ENCODE measurements at regions not wholly inside any gene's neighbourhood (a gene's known extent, or its start where the extent isn't known, plus 50 kb on each side); places are given as distances from the start of the nearest gene placed in this dataset.

DNA sequence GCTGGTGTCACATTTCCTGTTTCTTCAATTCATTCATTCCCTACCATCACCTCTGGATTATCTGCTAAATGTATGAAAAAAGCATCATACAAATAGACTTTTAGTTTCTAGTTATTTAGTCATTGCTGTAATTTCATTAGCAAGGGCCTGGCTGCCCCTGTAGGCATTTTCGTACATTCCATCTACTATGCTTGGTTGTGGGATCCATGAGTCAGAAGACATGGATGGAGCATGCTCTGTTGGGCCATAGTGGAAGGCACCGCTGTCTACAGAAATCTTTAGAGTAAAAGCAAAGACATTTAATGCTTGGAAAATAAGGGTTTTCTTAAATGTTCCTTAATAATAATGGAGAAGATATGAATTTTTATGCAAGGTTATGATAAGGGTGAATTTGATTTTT, 324.8 kb upstream of the MEIS1 start:
- TF ChIP-seq POLR2A (IDR thresholded peaks at IDR 0.05), result no peak
- TF ChIP-seq, protein P1, sequence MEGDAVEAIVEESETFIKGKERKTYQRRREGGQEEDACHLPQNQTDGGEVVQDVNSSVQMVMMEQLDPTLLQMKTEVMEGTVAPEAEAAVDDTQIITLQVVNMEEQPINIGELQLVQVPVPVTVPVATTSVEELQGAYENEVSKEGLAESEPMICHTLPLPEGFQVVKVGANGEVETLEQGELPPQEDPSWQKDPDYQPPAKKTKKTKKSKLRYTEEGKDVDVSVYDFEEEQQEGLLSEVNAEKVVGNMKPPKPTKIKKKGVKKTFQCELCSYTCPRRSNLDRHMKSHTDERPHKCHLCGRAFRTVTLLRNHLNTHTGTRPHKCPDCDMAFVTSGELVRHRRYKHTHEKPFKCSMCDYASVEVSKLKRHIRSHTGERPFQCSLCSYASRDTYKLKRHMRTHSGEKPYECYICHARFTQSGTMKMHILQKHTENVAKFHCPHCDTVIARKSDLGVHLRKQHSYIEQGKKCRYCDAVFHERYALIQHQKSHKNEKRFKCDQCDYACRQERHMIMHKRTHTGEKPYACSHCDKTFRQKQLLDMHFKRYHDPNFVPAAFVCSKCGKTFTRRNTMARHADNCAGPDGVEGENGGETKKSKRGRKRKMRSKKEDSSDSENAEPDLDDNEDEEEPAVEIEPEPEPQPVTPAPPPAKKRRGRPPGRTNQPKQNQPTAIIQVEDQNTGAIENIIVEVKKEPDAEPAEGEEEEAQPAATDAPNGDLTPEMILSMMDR (IDR thresholded peaks at IDR 0.05), result no peak
